Smooth muscle cell (in vitro differentiated cells): ENCODE measurements at regions not wholly inside any gene's neighbourhood (a gene's known extent, or its start where the extent isn't known, plus 50 kb on each side); places are given as distances from the start of the nearest gene placed in this dataset.
"Not testable (repeated sequence)": the region's sequence is repeated elsewhere in the genome, so short reads cannot be mapped to it uniquely, and the experiment has no call there.

Source experiments
- DNase-seq: peaks from one replicate; lab custom pipeline; 2025; ENCODE audit not compliant: unreplicated experiment; lab: John Stamatoyannopoulos, UW
- H2AFZ ChIP-seq: fragments of 200-600 bp; sonication (generic); 2 replicates; pipeline ENCODE4 v1.6.0; 2016; ENCODE audit warnings: antibody characterized with exemption, low read depth, mild to moderate bottlenecking
- H3F3A ChIP-seq: fragments of 200-600 bp; sonication (generic); 2 replicates; pipeline ENCODE4 v1.6.0; 2017; ENCODE audit warnings: antibody characterized with exemption, low read depth
- H3K27ac ChIP-seq: fragments of 200-600 bp; sonication (generic); 2 replicates; pipeline ENCODE4 v1.5.1; 2016; ENCODE audit warnings: low read depth, mild to moderate bottlenecking
- H3K27me3 ChIP-seq: fragments of 200-600 bp; sonication (generic); 2 replicates; pipeline ENCODE4 v1.6.1; 2016; ENCODE audit warnings: low read depth, mild to moderate bottlenecking
- H3K36me3 ChIP-seq: fragments of 200-600 bp; sonication (generic); 2 replicates; pipeline ENCODE4 v1.5.1; 2016; ENCODE audit warnings: low read depth
- H3K4me1 ChIP-seq: fragments of 200-600 bp; sonication (generic); 2 replicates; pipeline ENCODE4 v1.5.1; 2016; ENCODE audit warnings: low read depth
- H3K4me2 ChIP-seq: fragments of 200-600 bp; sonication (generic); 2 replicates; pipeline ENCODE4 v1.6.0; 2016; ENCODE audit warnings: mild to moderate bottlenecking
- H3K4me3 ChIP-seq: fragments of 200-600 bp; sonication (generic); 2 replicates; pipeline ENCODE4 v1.5.1; 2016; ENCODE audit warnings: mild to moderate bottlenecking
- H3K79me2 ChIP-seq: fragments of 200-600 bp; sonication (generic); 2 replicates; pipeline ENCODE4 v1.6.0; 2016; ENCODE audit warnings: low read depth, mild to moderate bottlenecking
- H3K9ac ChIP-seq: fragments of 200-600 bp; sonication (generic); 2 replicates; pipeline ENCODE4 v1.6.0; 2016; ENCODE audit warnings: low read depth
- H3K9me3 ChIP-seq: fragments of 200-600 bp; sonication (generic); replicated peaks from 2 replicates; pipeline ENCODE4 v1.5.1; 2016; ENCODE audit warnings: low read depth
- H4K20me1 ChIP-seq: fragments of 200-600 bp; sonication (generic); 2 replicates; pipeline ENCODE4 v1.6.0; 2016; ENCODE audit warnings: low read depth
- CTCF ChIP-seq: fragments of 200-600 bp; sonication (generic); IDR thresholded peaks from 2 replicates; pipeline ENCODE4 v1.5.1; 2017; ENCODE audit warnings: borderline replicate concordance, mild to moderate bottlenecking, antibody characterized with exemption; ENCODE audit not compliant: insufficient read depth, poor library complexity, severe bottlenecking
- WGBS: methylation state at CpG from one replicate; pipeline ENCODE4 v1.1.7; 2016; ENCODE audit warnings: low lambda C conversion rate; 5-methylcytosine and 5-hydroxymethylcytosine counted together

- Histone ChIP-seq H3K4me1 (peaks cover 4% of the 10 kb centered on the region), H3K79me2 (no peaks in the 10 kb centered on the region), H3K27ac (no peak overlapping the region), H3K4me2 (no peak overlapping the region), H3K27me3 (no peaks in the 10 kb centered on the region), H3K4me3 (no peak overlapping the region), H3K9me3 (no peaks in the 10 kb centered on the region), H3F3A (no peaks in the 10 kb centered on the region), H2AFZ (no peak overlapping the region), H3K9ac (no peak overlapping the region), H3K36me3 (no peaks in the 10 kb centered on the region), H4K20me1 (no peaks in the 10 kb centered on the region)
- DNase-seq: no peak
- no peak for TF ChIP-seq CTCF
- 79% methylated on average over 5 of the region's 5 CpGs for WGBS
These were observed 52.8 kb upstream of the CLDN24 start for GRCh38 chr4:183374950-183375555.

GRCh38 chr4:183376381-183376780, 54.2 kb upstream of the CLDN24 start:
- Histone ChIP-seq H3K27me3 (no peaks in the 10 kb centered on the region), H4K20me1 (no peaks in the 10 kb centered on the region), H3F3A (no peaks in the 10 kb centered on the region), H3K4me3 (no peak overlapping the region), H3K79me2 (no peaks in the 10 kb centered on the region), H3K4me2 (no peak overlapping the region), H3K4me1 (peaks cover 4% of the 10 kb centered on the region), H3K36me3 (no peaks in the 10 kb centered on the region), H3K27ac (no peak overlapping the region), H3K9me3 (no peaks in the 10 kb centered on the region), H2AFZ (no peak overlapping the region), H3K9ac (no peak overlapping the region)
- no peak for DNase-seq
- no peak for TF ChIP-seq CTCF
- 96% methylated on average over 4 of the region's 21 CpGs for WGBS

GRCh38 chr4:183377491-183377890, 55.3 kb upstream of the CLDN24 start:
- TF ChIP-seq CTCF: no peak
- Histone ChIP-seq H3K4me1 (peaks cover 4% of the 10 kb centered on the region), H3K27ac (no peak overlapping the region), H2AFZ (no peak overlapping the region), H3K4me3 (no peak overlapping the region), H3F3A (no peaks in the 10 kb centered on the region), H3K79me2 (no peaks in the 10 kb centered on the region), H3K9ac (no peak overlapping the region), H3K4me2 (no peak overlapping the region), H4K20me1 (no peaks in the 10 kb centered on the region), H3K36me3 (no peaks in the 10 kb centered on the region), H3K27me3 (no peaks in the 10 kb centered on the region), H3K9me3 (no peaks in the 10 kb centered on the region)
- WGBS: 95% methylated on average over 5 of the region's 5 CpGs
- DNase-seq: no peak

GRCh38 chr4:183378347-183378746, 56.1 kb upstream of the CLDN24 start:
- 78% methylated on average over 7 of the region's 7 CpGs for WGBS
- not testable (repeated sequence) for H3K4me2 ChIP-seq

More at GRCh38 chr4:183378347-183378746, 56.1 kb upstream of the CLDN24 start:
- H3K36me3 ChIP-seq, H3K27me3 ChIP-seq, H3K9ac ChIP-seq, H3K4me1 ChIP-seq, H3K4me3 ChIP-seq, H2AFZ ChIP-seq, H3F3A ChIP-seq, H3K27ac ChIP-seq, H4K20me1 ChIP-seq, H3K79me2 ChIP-seq, H3K9me3 ChIP-seq, DNase-seq: not testable (repeated sequence)
